GM13977 (cell line): ENCODE measurements at regions not wholly inside any gene's neighbourhood (a gene's known extent, or its start where the extent isn't known, plus 50 kb on each side); places are given as distances from the start of the nearest gene placed in this dataset.

Source experiments
- DNase-seq: peaks from one replicate; pipeline ENCODE4 v3.0.0; 2012; ENCODE audit warnings: low spot score
- CTCF ChIP-seq: IDR thresholded peaks from 2 replicates; pipeline ENCODE4 v1.5.1; 2012; ENCODE audit warnings: mild to moderate bottlenecking, control low read depth; ENCODE audit not compliant: insufficient read depth; ENCODE audit errors: extremely low read depth, missing control alignments
- in situ Hi-C: fragments of 300-500 bp; cut with MboI; formaldehyde crosslinking; loops from one replicate; pipeline ENCODE4 v1.12.0; 2022; ENCODE audit warnings: low sequenced_read_pairs, low pct_unique_long_range_greater_than_20kb, mixed read lengths, inconsistent platforms; ENCODE audit not compliant: unreplicated experiment

DNA sequence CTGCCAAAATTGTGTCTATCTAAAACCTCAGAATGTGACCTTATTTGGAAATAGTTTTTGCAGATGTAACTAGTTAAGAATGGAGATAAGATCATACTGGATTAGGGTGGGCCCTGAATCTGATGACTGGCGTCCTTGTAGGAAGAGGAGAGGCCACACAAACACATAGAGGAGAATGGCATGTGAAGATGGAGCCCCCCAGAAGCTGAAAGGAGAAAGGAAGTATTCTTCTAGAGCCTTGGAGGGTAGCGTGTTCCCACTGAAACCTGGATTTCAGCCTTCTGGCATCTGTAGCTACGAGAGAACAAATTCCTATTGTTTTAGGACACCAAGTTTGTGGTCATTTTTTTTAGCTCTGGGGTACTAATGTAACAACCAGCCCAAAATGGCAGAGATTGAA is 423.0 kb upstream of the TPM1 start:
- TF ChIP-seq CTCF, result no peak
- in situ Hi-C loops, result no loop called here
- no peak for DNase-seq

- in situ Hi-C loops, result no loop called here
- DNase-seq, result no peak
- no peak for TF ChIP-seq CTCF
Observed at GRCh38 chr15:62622775-62623174, 419.8 kb upstream of the TPM1 start.

GRCh38 chr15:62624547-62625378 is 417.8 kb upstream of the TPM1 start:
- no peak for TF ChIP-seq CTCF
- DNase-seq, result peak; percentile 27
- in situ Hi-C loops, result no loop called here

DNA sequence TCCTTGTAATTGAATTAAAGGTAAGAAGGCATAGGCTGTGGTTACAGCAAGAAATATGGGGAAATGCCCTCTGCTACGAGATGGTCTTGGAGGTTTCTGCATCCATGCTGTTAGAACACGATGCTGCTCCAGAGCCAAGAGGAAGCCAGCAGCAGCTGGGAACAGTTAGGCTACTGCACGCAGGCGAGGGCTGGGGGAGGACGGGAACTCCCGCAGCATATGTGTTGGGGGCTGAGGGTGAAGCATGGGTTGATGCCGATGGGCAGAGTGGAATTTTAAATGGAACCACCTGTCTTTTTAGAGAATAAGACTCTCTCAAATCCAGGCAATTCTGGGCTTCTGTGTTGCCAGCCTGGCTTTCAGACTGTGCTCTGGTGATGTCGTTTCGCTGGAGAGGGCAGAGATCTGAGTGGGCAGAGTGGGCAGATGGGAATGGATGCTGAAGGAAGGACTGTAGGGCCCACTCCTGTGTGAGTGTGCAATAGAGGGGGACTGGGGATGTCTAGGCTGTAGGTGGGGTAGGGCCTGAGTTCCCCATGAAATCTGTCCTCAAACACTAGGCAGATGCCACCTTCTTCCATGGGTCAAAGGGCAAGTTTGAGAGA is 417.0 kb upstream of the TPM1 start:
- in situ Hi-C loops, result no loop called here

DNA sequence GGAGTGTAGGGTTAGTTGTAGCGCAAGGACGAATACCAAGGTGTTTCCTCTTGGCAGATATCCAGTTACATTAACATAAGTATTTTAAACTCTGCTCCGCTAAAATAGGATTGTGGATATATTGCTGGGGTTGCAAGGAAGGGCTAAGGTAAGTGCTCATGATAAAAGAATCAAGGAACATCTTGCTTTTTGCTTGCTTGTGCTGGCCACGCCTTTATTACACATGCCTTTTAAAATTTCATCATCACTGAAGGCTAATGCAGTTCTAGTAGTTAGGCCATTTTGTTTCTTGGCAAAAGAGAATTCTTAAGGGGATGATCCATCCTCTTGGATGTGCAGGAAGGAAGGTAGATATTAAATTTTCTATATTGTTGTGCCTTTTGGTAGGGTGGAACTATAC is 415.6 kb upstream of the TPM1 start:
- TF ChIP-seq CTCF, result no peak
- in situ Hi-C loops, result no loop called here
- no peak for DNase-seq

More for the DNA sequence above, 417.0 kb upstream of the TPM1 start:
- DNase-seq, result no peak
- no peak for TF ChIP-seq CTCF

GRCh38 chr15:62631076-62631724 is 411.3 kb upstream of the TPM1 start:
- no peak for TF ChIP-seq CTCF
- in situ Hi-C loops, result no loop called here
- no peak for DNase-seq
